SU-DHL-6 (cell line): ENCODE measurements at regions not wholly inside any gene's neighbourhood (a gene's known extent, or its start where the extent isn't known, plus 50 kb on each side); places are given as distances from the start of the nearest gene placed in this dataset.
A peak's percentile ranks its signal among the peaks of the same experiment; 100 is the strongest.

Source experiments
- H2AFZ ChIP-seq: fragments of 200-600 bp; sonication (generic); 2 replicates; pipeline ENCODE4 v1.6.1; 2014; ENCODE audit warnings: low read depth, mild to moderate bottlenecking, moderate library complexity, mixed read lengths, antibody characterized with exemption, low read length; ENCODE audit not compliant: severe bottlenecking
- H3F3A ChIP-seq: fragments of 200-600 bp; shearing (Covaris generic); 2 replicates; pipeline ENCODE4 v1.6.0; 2016; ENCODE audit warnings: antibody characterized with exemption, mild to moderate bottlenecking; ENCODE audit not compliant: insufficient read depth
- H3K27ac ChIP-seq: fragments of 200-600 bp; sonication (generic); 2 replicates; pipeline ENCODE4 v1.5.1; 2016; ENCODE audit warnings: low read depth, mild to moderate bottlenecking, low read length, moderate library complexity, mixed read lengths
- H3K27me3 ChIP-seq: fragments of 200-600 bp; sonication (generic), shearing (Covaris generic); 2 replicates; pipeline ENCODE4 v1.6.0; 2014; ENCODE audit warnings: mild to moderate bottlenecking, low read length
- H3K36me3 ChIP-seq: fragments of 200-600 bp; sonication (generic); 2 replicates; pipeline ENCODE4 v1.6.1; 2014; ENCODE audit warnings: mild to moderate bottlenecking, low read length, mixed read lengths
- H3K4me2 ChIP-seq: fragments of 300-600, 200-600 bp; shearing (Covaris generic), sonication (generic); 2 replicates; pipeline ENCODE4 v1.6.0; 2014; ENCODE audit warnings: low read length, low read depth, mild to moderate bottlenecking; ENCODE audit not compliant: poor library complexity, severe bottlenecking
- H3K4me3 ChIP-seq: fragments of 200-600 bp; sonication (generic); 2 replicates; pipeline ENCODE4 v1.5.1; 2014; ENCODE audit warnings: antibody characterized with exemption, low read length, mild to moderate bottlenecking, mixed read lengths; ENCODE audit not compliant: insufficient read depth, poor library complexity, severe bottlenecking
- H3K79me2 ChIP-seq: fragments of 200-600 bp; sonication (generic); 2 replicates; pipeline ENCODE4 v1.6.1; 2014; ENCODE audit warnings: mild to moderate bottlenecking, low read length, moderate library complexity; ENCODE audit not compliant: insufficient read depth
- H3K9ac ChIP-seq: fragments of 200-600 bp; sonication (generic); 2 replicates; pipeline ENCODE4 v1.7.0; 2014; ENCODE audit warnings: mild to moderate bottlenecking, low read length
- H3K9me2 ChIP-seq: fragments of 200-600 bp; sonication (generic); replicated peaks from 2 replicates; pipeline ENCODE4 v1.6.1; 2014; ENCODE audit warnings: low read length; ENCODE audit not compliant: insufficient read depth
- H3K9me3 ChIP-seq: fragments of 200-600 bp; sonication (generic); 2 replicates; pipeline ENCODE4 v1.6.1; 2014; ENCODE audit warnings: low read length, mixed read lengths; ENCODE audit not compliant: insufficient read depth
- H4K20me1 ChIP-seq: fragments of 200-600 bp; sonication (generic); 2 replicates; pipeline ENCODE4 v1.6.1; 2014; ENCODE audit warnings: low read depth, mild to moderate bottlenecking, antibody characterized with exemption, low read length, moderate library complexity, mixed read lengths
- EZH2phosphoT487 ChIP-seq: fragments of 200-600 bp; sonication (generic), shearing (Covaris generic); conservative IDR thresholded peaks from 2 replicates; pipeline ENCODE4 v1.6.1; 2018; ENCODE audit warnings: mild to moderate bottlenecking, antibody characterized with exemption, low read length, moderate library complexity, mixed read lengths
- TF ChIP-seq, protein P1 (sequence below): fragments of 200-600 bp; sonication (generic); IDR thresholded peaks from one replicate; pipeline ENCODE4 v1.5.1; 2017; ENCODE audit warnings: antibody characterized with exemption, mild to moderate bottlenecking, low read length, moderate library complexity; ENCODE audit not compliant: insufficient read depth, poor library complexity, severe bottlenecking

DNA sequence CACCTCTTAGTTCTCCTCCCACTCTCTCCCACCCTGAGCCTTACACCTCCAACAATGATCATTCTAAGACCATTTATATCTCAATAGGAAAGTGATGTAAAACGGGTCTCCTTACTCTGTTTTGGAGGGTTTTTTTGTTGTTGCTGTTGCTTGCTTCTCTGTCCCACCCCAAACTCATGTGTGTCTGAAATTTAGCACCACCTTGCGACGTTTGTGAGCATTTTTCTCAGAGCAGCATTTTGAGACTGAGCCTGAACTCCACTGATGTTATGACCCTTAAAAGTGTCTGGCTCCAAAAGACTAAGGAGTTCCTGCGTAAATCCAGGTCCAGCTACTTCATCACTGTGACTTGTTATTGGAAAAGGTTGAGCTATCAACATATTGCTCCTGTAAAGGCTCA, 155.0 kb downstream of the DAD1 start:
- Histone ChIP-seq H3K4me2 (peak overlapping the region; percentile 79), H3K9me3 (no peaks in the 10 kb centered on the region), H3K36me3 (no peaks in the 10 kb centered on the region), H3K4me3 (peak overlapping the region; percentile 5), H3F3A (peaks cover 13% of the 10 kb centered on the region), H3K9ac (peak overlapping the region; percentile 59), H3K79me2 (peaks cover 22% of the 10 kb centered on the region), H3K27me3 (no peaks in the 10 kb centered on the region), H2AFZ (peak overlapping the region; percentile 20), H4K20me1 (no peaks in the 10 kb centered on the region), H3K27ac (peak overlapping the region; percentile 93), H3K9me2 (no peaks in the 10 kb centered on the region)
- TF ChIP-seq EZH2phosphoT487 = no peak
- TF ChIP-seq, protein P1, sequence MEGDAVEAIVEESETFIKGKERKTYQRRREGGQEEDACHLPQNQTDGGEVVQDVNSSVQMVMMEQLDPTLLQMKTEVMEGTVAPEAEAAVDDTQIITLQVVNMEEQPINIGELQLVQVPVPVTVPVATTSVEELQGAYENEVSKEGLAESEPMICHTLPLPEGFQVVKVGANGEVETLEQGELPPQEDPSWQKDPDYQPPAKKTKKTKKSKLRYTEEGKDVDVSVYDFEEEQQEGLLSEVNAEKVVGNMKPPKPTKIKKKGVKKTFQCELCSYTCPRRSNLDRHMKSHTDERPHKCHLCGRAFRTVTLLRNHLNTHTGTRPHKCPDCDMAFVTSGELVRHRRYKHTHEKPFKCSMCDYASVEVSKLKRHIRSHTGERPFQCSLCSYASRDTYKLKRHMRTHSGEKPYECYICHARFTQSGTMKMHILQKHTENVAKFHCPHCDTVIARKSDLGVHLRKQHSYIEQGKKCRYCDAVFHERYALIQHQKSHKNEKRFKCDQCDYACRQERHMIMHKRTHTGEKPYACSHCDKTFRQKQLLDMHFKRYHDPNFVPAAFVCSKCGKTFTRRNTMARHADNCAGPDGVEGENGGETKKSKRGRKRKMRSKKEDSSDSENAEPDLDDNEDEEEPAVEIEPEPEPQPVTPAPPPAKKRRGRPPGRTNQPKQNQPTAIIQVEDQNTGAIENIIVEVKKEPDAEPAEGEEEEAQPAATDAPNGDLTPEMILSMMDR = peak; percentile 66

DNA sequence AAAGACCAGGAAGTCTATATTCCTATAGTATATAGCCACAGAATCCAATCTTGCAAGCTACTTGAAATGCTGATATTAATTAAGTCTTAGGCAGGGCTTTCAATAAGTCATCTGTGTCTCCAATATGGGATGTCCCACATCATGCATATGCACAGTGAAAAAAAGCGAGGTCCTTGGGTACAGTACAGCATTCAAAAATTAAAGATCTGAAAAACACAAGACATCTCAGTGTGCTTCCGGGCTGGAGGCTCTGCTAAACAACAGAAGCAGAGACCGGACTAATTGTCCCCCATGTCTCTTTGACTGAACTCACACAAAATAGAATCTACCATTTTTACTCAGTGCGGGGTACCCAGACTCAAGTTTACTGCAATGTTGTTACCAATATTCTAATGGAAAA, 156.0 kb downstream of the DAD1 start:
- Histone ChIP-seq H2AFZ (peak overlapping the region; percentile 4), H3K79me2 (peaks cover 22% of the 10 kb centered on the region), H4K20me1 (no peaks in the 10 kb centered on the region), H3K4me2 (peak overlapping the region; percentile 79), H3K4me3 (peak overlapping the region; percentile 18), H3F3A (peaks cover 13% of the 10 kb centered on the region), H3K9ac (peak overlapping the region; percentile 59), H3K27ac (peak overlapping the region; percentile 93), H3K9me2 (no peaks in the 10 kb centered on the region), H3K9me3 (no peaks in the 10 kb centered on the region), H3K27me3 (no peaks in the 10 kb centered on the region), H3K36me3 (no peaks in the 10 kb centered on the region)
- no peak for TF ChIP-seq EZH2phosphoT487
- TF ChIP-seq, protein P1 = no peak

DNA sequence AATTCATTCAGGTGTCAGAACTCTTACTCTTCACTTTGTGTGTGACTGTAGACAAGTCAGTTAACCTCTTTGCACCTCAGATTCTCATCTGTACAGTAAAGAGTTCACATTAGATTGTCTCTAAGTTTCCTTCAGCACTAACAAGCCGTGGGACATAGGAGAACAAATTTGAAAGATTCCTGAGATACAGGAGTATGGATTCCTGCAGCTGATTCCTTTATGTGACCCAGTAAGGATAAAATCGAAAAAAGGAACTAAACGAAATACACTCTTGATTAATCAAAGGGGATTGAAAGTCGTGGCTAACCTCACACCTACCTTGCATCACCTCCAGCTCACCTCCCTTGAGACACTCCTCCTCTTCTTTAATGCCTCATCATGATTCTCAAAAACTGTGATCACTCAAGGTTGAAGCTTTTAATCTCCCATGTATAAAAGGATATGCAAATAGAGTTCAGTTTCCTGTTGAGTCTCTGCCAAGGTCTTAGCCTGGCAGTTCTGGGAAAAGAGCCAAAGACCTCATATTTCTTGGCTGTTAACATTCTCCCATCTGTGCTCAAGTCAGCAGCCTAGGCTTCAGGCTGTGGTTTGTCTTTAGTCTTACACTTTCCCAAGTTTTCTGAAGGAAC, 156.6 kb downstream of the DAD1 start:
- Histone ChIP-seq H3K9me2 (no peaks in the 10 kb centered on the region), H3K36me3 (no peaks in the 10 kb centered on the region), H3K27ac (peak overlapping the region; percentile 93), H4K20me1 (no peaks in the 10 kb centered on the region), H3K9ac (peak overlapping the region; percentile 59), H3K9me3 (no peaks in the 10 kb centered on the region), H3K4me2 (peak overlapping the region; percentile 79), H3K79me2 (peaks cover 22% of the 10 kb centered on the region), H2AFZ (no peak overlapping the region), H3K4me3 (peak overlapping the region; percentile 45), H3K27me3 (no peaks in the 10 kb centered on the region), H3F3A (peaks cover 13% of the 10 kb centered on the region)
- TF ChIP-seq, protein P1 = no peak
- TF ChIP-seq EZH2phosphoT487 = no peak
